Neural cell (in vitro differentiated cells): ENCODE measurements at regions not wholly inside any gene's neighbourhood (a gene's known extent, or its start where the extent isn't known, plus 50 kb on each side); places are given as distances from the start of the nearest gene placed in this dataset.

Experiments used
- H2AFZ ChIP-seq: fragments of 200-600, 300-800 bp; sonication (generic), shearing (Covaris generic); 2 replicates; pipeline ENCODE4 v1.6.0; 2014; ENCODE audit warnings: low read depth, mild to moderate bottlenecking, antibody characterized with exemption, low read length, moderate library complexity
- H3F3A ChIP-seq: fragments of 200-600 bp; shearing (Covaris generic); 2 replicates; pipeline ENCODE4 v1.6.1; 2016; ENCODE audit warnings: mild to moderate bottlenecking, moderate library complexity, mixed read lengths, antibody characterized with exemption, low read length; ENCODE audit not compliant: insufficient read depth, poor library complexity, severe bottlenecking
- H3K27ac ChIP-seq: fragments of 200-600, 300-800 bp; sonication (generic), shearing (Covaris generic); 2 replicates; pipeline ENCODE4 v1.5.1; 2014; ENCODE audit warnings: mild to moderate bottlenecking, low read length, moderate library complexity
- H3K27me3 ChIP-seq: fragments of 300-800, 200-600 bp; sonication (generic), shearing (Covaris generic); 2 replicates; pipeline ENCODE4 v1.6.0; 2014; ENCODE audit warnings: mild to moderate bottlenecking, low read depth, low read length, moderate library complexity; ENCODE audit not compliant: insufficient read depth
- H3K36me3 ChIP-seq: fragments of 300-800, 200-600 bp; sonication (generic), shearing (Covaris generic); 2 replicates; pipeline ENCODE4 v1.5.1; 2014; ENCODE audit warnings: mild to moderate bottlenecking, antibody characterized with exemption, low read length, moderate library complexity; ENCODE audit not compliant: insufficient read depth
- H3K4me2 ChIP-seq: fragments of 300-800, 200-600 bp; sonication (generic), shearing (Covaris generic); 2 replicates; pipeline ENCODE4 v1.6.0; 2014; ENCODE audit warnings: mild to moderate bottlenecking, low read length
- H3K4me3 ChIP-seq: fragments of 300-800, 200-600 bp; sonication (generic), shearing (Covaris generic); 2 replicates; pipeline ENCODE4 v1.5.1; 2014; ENCODE audit warnings: mild to moderate bottlenecking, low read length, moderate library complexity
- H3K79me2 ChIP-seq: fragments of 200-600 bp; shearing (Covaris generic); replicated peaks from 2 replicates; pipeline ENCODE4 v1.6.0; 2014; ENCODE audit warnings: mild to moderate bottlenecking, low read length, moderate library complexity; ENCODE audit not compliant: insufficient read depth
- H3K9ac ChIP-seq: fragments of 300-800, 200-600 bp; sonication (generic), shearing (Covaris generic); 2 replicates; pipeline ENCODE4 v1.6.1; 2016; ENCODE audit warnings: mild to moderate bottlenecking, low read length, mixed read lengths
- H3K9me2 ChIP-seq: fragments of 200-600 bp; shearing (Covaris generic); 2 replicates; pipeline ENCODE4 v1.6.1; 2016; ENCODE audit warnings: mild to moderate bottlenecking, low read length, mixed read lengths; ENCODE audit not compliant: insufficient read depth
- H3K9me3 ChIP-seq: fragments of 200-600, 300-800 bp; sonication (generic), shearing (Covaris generic); 2 replicates; pipeline ENCODE4 v1.6.1; 2016; ENCODE audit warnings: mild to moderate bottlenecking, mixed run types, low read length, moderate library complexity, mixed read lengths
- H4K20me1 ChIP-seq: fragments of 200-600 bp; shearing (Covaris generic); 2 replicates; pipeline ENCODE4 v1.6.1; 2016; ENCODE audit warnings: mild to moderate bottlenecking, mixed run types; ENCODE audit not compliant: insufficient read depth
- EP300 ChIP-seq: fragments of 450-650 bp; conservative IDR thresholded peaks from 2 replicates; pipeline ENCODE4 v1.6.1; 2014; ENCODE audit warnings: antibody characterized with exemption, mild to moderate bottlenecking, moderate library complexity; ENCODE audit not compliant: poor library complexity, severe bottlenecking
- EZH2 ChIP-seq: fragments of 200-600, 300-800 bp; shearing (Covaris generic), sonication (generic); IDR thresholded peaks from 2 replicates; pipeline ENCODE4 v1.6.1; 2014; ENCODE audit warnings: antibody characterized with exemption, low read length, borderline replicate concordance, mild to moderate bottlenecking; ENCODE audit not compliant: insufficient read depth, poor library complexity, severe bottlenecking
- MXI1 ChIP-seq: fragments of 450-650 bp; conservative IDR thresholded peaks from 2 replicates; pipeline ENCODE4 v1.6.1; 2014; ENCODE audit warnings: antibody characterized with exemption, mild to moderate bottlenecking; ENCODE audit not compliant: poor library complexity, severe bottlenecking
- POLR2AphosphoS5 ChIP-seq: IDR thresholded peaks from 2 replicates; pipeline ENCODE4 v1.6.1; 2012
- RAD21 ChIP-seq: fragments of 450-650 bp; conservative IDR thresholded peaks from 2 replicates; pipeline ENCODE4 v1.6.1; 2014; ENCODE audit warnings: antibody characterized with exemption, mild to moderate bottlenecking, moderate library complexity
- SMC3 ChIP-seq: fragments of 450-650 bp; conservative IDR thresholded peaks from 2 replicates; pipeline ENCODE4 v1.6.1; 2014; ENCODE audit warnings: antibody characterized with exemption, mild to moderate bottlenecking, moderate library complexity; ENCODE audit not compliant: poor library complexity
- TAF1 ChIP-seq: IDR thresholded peaks from 2 replicates; pipeline ENCODE4 v1.6.1; 2012; ENCODE audit warnings: low read depth
- TF ChIP-seq, protein P1 (sequence below): IDR thresholded peaks from 2 replicates; pipeline ENCODE4 v1.6.1; 2012; ENCODE audit warnings: borderline replicate concordance
- TF ChIP-seq, protein P2 (sequence below): fragments of 450-650 bp; IDR thresholded peaks from 2 replicates; pipeline ENCODE4 v1.5.1; 2014; ENCODE audit warnings: antibody characterized with exemption, mild to moderate bottlenecking, moderate library complexity; ENCODE audit not compliant: poor library complexity, severe bottlenecking

DNA sequence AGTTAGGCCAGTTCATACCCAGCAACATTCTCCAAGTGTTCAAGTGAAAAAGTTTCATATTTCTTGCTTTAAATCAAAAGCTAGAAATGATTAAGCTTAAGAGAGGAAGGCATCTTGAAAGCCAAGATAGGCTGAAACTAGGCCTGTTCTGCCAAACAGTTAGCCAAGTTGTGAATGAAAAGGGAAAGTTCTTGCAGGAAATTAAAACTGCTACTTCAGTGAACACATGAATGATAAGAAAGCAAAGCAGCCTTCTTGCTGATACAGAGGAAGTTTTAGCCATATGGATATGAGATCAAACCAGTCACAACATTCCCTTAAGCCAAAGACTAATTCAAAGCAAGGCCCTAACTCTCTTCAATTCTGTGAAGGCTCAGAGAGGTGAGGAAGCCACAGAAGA is 274.7 kb downstream of the TUSC7 start:
- H3K79me2 ChIP-seq, result no peaks in the 10 kb centered on the region
- H3K9ac ChIP-seq, result no peak overlapping the region
- no peaks in the 10 kb centered on the region for H4K20me1 ChIP-seq
- H3K4me2 ChIP-seq, result no peak overlapping the region
- H3K4me3 ChIP-seq, result no peak overlapping the region
- H3K9me2 ChIP-seq, result no peaks in the 10 kb centered on the region
- H3F3A ChIP-seq, result no peaks in the 10 kb centered on the region
- no peaks in the 10 kb centered on the region for H3K27me3 ChIP-seq
- no peaks in the 10 kb centered on the region for H3K36me3 ChIP-seq
- no peaks in the 10 kb centered on the region for H3K9me3 ChIP-seq
- H2AFZ ChIP-seq, result no peak overlapping the region
- no peak for TF ChIP-seq POLR2AphosphoS5
- no peak overlapping the region for H3K27ac ChIP-seq

DNA sequence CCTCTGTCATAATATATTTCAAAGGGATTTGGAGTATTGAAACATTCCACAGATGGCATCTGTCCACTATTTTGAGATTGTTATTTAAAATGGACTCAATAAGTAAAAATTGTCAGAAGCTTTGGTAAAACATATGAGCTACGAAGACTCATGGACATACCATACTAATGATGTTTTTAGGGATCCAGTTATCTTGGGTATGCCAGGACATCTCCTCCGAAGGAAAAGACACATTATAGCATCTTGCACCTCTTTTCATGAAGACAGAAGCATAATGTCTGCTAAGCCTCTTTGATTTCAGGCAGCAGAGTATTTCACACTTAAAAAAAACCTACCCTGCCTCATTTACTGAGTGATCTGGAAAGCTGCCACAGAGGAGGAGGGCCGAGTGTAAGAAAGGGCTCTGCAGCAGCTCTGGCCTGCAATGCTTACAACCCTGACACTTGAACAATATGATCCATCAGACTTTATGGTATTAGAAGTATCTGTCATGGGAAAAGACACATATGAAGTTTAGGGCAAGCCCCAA is 284.8 kb downstream of the TUSC7 start:
- Histone ChIP-seq H3K79me2 (no peaks in the 10 kb centered on the region), H2AFZ (no peak overlapping the region), H3F3A (no peaks in the 10 kb centered on the region), H3K4me2 (no peak overlapping the region), H3K9me2 (no peaks in the 10 kb centered on the region), H3K27me3 (no peaks in the 10 kb centered on the region), H3K9ac (no peak overlapping the region), H3K27ac (no peak overlapping the region), H4K20me1 (no peaks in the 10 kb centered on the region), H3K4me3 (no peak overlapping the region), H3K9me3 (no peaks in the 10 kb centered on the region), H3K36me3 (no peaks in the 10 kb centered on the region)
- no peak for TF ChIP-seq EP300
- TF ChIP-seq EZH2, result no peak
- no peak for TF ChIP-seq TAF1
- TF ChIP-seq RAD21, result no peak
- TF ChIP-seq, protein P1, sequence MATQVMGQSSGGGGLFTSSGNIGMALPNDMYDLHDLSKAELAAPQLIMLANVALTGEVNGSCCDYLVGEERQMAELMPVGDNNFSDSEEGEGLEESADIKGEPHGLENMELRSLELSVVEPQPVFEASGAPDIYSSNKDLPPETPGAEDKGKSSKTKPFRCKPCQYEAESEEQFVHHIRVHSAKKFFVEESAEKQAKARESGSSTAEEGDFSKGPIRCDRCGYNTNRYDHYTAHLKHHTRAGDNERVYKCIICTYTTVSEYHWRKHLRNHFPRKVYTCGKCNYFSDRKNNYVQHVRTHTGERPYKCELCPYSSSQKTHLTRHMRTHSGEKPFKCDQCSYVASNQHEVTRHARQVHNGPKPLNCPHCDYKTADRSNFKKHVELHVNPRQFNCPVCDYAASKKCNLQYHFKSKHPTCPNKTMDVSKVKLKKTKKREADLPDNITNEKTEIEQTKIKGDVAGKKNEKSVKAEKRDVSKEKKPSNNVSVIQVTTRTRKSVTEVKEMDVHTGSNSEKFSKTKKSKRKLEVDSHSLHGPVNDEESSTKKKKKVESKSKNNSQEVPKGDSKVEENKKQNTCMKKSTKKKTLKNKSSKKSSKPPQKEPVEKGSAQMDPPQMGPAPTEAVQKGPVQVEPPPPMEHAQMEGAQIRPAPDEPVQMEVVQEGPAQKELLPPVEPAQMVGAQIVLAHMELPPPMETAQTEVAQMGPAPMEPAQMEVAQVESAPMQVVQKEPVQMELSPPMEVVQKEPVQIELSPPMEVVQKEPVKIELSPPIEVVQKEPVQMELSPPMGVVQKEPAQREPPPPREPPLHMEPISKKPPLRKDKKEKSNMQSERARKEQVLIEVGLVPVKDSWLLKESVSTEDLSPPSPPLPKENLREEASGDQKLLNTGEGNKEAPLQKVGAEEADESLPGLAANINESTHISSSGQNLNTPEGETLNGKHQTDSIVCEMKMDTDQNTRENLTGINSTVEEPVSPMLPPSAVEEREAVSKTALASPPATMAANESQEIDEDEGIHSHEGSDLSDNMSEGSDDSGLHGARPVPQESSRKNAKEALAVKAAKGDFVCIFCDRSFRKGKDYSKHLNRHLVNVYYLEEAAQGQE, result no peak

DNA sequence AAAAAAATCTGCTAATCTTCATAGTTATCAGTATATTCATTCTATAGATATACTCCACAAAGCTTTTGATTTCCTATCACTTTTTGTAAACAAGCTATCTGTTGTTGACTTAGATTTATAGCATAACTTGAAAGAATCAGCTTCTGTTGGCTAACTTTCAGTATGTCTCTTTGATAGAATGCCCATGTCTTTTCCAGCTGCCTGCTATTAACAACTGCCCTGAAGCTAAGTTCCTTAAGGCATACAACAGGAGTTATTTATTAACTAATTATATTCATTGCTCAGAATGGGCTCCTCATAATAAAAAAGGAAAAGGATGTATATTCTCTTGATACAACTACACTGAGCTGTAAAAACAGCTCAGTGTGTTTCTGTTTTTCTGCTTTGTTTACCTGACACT is 293.9 kb downstream of the TUSC7 start:
- TF ChIP-seq POLR2AphosphoS5 (no peak), SMC3 (no peak), RAD21 (no peak), TAF1 (no peak), EZH2 (no peak), EP300 (no peak), MXI1 (no peak)
- TF ChIP-seq, protein P2, sequence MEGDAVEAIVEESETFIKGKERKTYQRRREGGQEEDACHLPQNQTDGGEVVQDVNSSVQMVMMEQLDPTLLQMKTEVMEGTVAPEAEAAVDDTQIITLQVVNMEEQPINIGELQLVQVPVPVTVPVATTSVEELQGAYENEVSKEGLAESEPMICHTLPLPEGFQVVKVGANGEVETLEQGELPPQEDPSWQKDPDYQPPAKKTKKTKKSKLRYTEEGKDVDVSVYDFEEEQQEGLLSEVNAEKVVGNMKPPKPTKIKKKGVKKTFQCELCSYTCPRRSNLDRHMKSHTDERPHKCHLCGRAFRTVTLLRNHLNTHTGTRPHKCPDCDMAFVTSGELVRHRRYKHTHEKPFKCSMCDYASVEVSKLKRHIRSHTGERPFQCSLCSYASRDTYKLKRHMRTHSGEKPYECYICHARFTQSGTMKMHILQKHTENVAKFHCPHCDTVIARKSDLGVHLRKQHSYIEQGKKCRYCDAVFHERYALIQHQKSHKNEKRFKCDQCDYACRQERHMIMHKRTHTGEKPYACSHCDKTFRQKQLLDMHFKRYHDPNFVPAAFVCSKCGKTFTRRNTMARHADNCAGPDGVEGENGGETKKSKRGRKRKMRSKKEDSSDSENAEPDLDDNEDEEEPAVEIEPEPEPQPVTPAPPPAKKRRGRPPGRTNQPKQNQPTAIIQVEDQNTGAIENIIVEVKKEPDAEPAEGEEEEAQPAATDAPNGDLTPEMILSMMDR, result no peak
- TF ChIP-seq, protein P1, result no peak
- H2AFZ ChIP-seq, result no peak overlapping the region

More for the DNA sequence above, 293.9 kb downstream of the TUSC7 start:
- no peaks in the 10 kb centered on the region for H3K36me3 ChIP-seq
- no peaks in the 10 kb centered on the region for H3K79me2 ChIP-seq
- H3F3A ChIP-seq, result no peaks in the 10 kb centered on the region
- no peak overlapping the region for H3K4me2 ChIP-seq
- H4K20me1 ChIP-seq, result no peaks in the 10 kb centered on the region
- no peaks in the 10 kb centered on the region for H3K27me3 ChIP-seq
- no peak overlapping the region for H3K27ac ChIP-seq
- no peaks in the 10 kb centered on the region for H3K9me3 ChIP-seq
- H3K9ac ChIP-seq, result no peak overlapping the region
- no peaks in the 10 kb centered on the region for H3K9me2 ChIP-seq
- no peak overlapping the region for H3K4me3 ChIP-seq
